HG03457 (cell line): ENCODE measurements at regions not wholly inside any gene's neighbourhood (a gene's known extent, or its start where the extent isn't known, plus 50 kb on each side); places are given as distances from the start of the nearest gene placed in this dataset.
"Not testable (repeated sequence)": the region's sequence is repeated elsewhere in the genome, so short reads cannot be mapped to it uniquely, and the experiment has no call there.

ENCODE experiments used
- ATAC-seq: cut with Tn5 transposase; IDR thresholded peaks from one replicate; pipeline ENCODE4 v1.9.1; 2021; ENCODE audit warnings: moderate number of reproducible peaks; ENCODE audit not compliant: unreplicated experiment

DNA sequence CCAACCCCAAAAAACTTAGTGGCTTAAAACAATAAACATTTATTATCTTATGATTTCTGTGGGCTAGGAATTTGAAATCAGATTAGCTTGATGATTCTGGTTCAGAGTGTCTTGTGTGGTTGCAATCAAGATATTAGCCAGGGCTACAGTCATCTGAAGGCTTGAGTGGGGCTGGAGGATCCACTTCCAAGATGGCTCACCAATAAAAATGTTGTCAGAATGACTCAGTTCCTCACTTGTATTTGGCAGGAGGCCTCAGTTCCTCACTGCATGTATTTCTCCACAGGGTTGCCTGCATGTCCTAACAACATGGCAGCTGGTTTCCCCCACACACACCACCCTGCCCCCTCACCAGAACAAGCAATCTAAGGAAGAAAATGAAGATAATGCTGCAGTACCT lies 98.2 kb upstream of the NIPBL start:
- ATAC-seq = no peak

DNA sequence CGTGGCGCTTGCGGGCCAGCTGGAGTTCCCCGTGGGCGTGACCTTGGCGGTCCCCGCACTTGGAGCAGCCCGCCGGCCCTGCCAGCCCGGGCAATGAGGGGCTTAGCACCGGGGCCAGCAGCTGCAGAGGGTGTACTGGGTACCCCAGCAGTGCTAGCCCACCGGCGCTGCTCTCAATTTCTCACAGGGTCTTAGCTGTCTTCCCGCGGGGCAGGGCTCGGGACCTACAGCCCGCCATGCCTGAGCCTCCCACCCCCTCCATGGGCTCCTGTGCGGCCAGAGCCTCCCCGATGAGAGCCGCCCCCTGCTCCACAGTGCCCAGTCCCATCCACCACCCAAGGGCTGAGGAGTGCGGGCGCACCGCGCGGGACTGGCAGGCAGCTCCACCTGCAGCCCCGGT lies 94.0 kb upstream of the NIPBL start:
- ATAC-seq = not testable (repeated sequence)

- no peak for ATAC-seq
Observed at GRCh38 chr5:36786448-36787012, 90.0 kb upstream of the NIPBL start.

- ATAC-seq = no peak
Observed at GRCh38 chr5:36787365-36788093, 89.0 kb upstream of the NIPBL start.

DNA sequence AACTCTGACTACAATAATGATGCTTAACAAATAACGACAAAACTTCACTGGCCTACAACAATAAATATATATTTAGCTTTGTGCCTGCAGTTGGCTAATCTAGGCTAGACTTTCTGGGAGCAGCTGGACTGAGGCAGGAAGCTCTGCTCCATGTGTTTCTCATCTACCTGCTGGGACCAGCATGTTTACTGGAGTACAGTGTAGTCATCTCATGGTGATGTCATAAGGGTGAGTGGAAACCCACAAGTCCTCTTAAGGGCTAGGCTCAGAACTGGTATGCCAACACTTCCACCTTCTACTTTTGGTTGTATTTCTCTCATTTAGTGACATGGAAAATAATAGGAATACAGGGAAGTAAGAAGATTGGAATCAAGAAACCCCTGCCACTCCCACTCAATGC lies 85.7 kb upstream of the NIPBL start:
- ATAC-seq = no peak

DNA sequence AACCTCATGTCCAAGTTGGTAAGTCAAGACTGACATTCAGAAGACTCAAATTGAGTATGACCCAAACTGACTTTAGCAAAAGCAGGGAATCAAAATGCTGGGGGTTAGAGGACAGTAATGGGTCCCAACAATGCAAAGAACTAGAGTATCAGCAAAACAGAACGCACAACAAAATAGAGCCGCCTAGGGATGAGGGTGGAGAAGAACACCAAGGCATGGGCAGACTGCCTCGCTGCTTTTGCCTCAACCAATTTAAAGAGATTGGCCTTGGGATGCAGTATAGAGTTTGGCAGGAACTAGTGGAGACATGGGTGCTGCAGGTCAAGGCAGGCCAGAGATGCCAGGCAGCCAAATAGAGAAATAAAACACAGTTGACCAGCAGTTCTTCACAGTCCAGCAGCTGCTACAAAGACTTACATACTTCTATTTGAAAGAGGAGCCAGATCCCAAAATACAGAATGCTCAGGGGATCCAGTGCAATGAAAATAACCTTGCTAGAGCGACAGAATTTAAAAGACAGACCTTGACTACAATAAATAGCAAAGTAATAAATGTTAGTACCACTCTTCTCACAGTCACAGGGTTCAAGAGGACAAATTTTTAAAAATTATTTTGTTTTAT lies 83.9 kb upstream of the NIPBL start:
- no peak for ATAC-seq

DNA sequence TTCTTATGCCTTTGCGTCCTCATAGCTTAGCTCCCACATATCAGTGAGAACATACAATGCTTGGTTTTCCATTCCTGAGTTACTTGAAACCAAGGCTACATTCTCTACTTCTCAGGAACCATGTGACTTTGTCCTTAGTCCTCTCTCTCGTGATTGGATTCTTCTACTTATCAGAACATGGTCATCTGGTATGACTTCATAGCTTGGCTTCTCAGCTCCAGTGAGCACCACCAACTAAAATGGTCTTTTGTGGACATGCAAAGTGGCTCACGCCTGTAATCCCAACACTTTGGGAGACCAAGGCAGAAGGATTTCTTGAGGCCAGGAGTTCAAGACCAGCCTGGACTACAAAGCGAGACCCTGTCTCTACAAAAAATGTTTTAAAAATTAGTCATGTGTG lies 81.2 kb upstream of the NIPBL start:
- no peak for ATAC-seq

- no peak for ATAC-seq
Observed at GRCh38 chr5:36796155-36796554, 80.4 kb upstream of the NIPBL start.

- no peak for ATAC-seq
Observed at GRCh38 chr5:36801523-36801922, 75.0 kb upstream of the NIPBL start.

DNA sequence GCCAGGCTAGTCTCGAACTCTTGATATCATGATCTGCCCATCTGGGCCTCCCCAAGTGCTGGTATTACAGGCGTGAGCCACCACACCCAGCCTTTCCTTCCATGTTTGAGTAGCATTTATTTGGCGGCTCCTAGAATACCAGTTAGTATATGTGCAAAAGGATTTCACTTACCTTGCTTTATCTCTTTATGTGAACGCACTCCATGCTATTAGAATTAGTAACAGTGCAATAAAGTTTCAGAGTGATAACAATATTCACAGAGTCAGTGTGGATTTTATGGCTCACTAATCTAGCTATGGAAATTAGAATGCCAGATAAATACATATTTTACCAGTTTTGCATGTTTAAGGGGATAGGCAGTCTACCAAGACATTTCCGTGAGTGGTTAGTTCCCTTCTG lies 74.4 kb upstream of the NIPBL start:
- no peak for ATAC-seq

DNA sequence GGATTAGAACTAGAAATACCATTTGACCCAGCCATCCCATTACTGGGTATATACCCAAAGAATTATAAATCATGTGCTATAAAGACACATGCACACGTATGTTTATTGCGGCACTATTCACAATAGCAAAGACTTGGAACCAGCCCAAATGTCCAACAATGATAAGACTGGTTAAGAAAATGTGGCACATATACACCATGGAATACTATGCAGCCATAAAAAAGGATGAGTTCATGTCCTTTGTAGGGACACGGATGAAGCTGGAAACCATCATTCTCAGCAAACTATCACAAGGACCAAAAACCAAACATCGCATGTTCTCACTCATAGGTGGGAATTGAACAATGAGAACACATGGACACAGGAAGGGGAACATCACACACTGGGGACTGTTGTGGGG lies 63.3 kb upstream of the NIPBL start:
- ATAC-seq = not testable (repeated sequence)

DNA sequence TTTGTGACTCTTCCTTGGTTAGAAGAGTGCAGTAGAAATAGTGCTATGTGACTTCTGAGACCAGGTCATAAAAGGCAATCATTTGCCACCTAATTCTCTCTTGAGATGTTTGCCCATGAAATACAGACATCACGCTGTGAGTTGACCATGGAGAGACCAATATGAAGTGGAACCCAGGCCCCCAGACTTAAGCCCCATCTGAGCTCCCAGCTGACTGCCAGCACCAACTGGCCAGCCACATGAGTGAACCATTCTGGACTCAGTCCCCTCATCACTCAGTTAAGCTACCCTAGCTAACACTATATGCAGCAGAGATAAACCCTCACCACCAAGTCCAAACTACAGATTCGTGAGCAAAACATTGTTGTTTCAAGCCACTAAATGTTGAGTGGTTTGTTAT lies 60.7 kb upstream of the NIPBL start:
- ATAC-seq = no peak

- ATAC-seq = no peak
Observed at GRCh38 chr5:36820900-36821299, 55.7 kb upstream of the NIPBL start.

DNA sequence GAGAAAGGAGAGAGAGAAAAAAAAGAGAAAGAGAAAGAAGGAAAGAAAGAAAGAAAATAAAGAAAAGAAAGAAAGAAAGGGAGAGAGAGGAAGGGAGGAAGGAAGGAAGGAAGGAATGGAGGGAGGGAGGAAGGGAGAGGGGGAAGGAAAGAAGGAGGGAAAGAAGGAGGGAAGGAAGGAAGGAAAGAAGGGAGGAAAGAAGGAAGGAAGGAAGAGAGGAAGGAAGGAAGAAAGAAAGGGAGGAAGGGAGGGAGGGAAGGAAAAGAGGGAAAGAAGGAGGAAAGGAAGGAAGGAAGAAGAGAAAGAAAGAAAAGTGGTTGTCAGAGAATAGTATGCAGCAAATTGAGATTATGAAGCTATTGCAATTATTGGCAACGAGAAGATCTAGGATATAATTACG lies 49.9 kb upstream of the NIPBL start:
- no peak for ATAC-seq
